Fibroblast of villous mesenchyme (primary cell): ENCODE measurements at regions not wholly inside any gene's neighbourhood (a gene's known extent, or its start where the extent isn't known, plus 50 kb on each side); places are given as distances from the start of the nearest gene placed in this dataset.
A peak's percentile ranks its signal among the peaks of the same experiment; 100 is the strongest.
"Not testable (repeated sequence)": the region's sequence is repeated elsewhere in the genome, so short reads cannot be mapped to it uniquely, and the experiment has no call there.

ENCODE experiments used
- DNase-seq: peaks from one replicate; pipeline ENCODE4 v3.0.0-alpha.2; 2010; ENCODE audit warnings: low read depth
- H3K4me3 ChIP-seq: 2 replicates; pipeline ENCODE4 v1.5.1; 2011; ENCODE audit warnings: low read depth, mild to moderate bottlenecking, low read length
- TF ChIP-seq, protein P1 (sequence below): IDR thresholded peaks from 2 replicates; pipeline ENCODE4 v1.5.1; 2012; ENCODE audit warnings: low read depth, mild to moderate bottlenecking, low read length; ENCODE audit not compliant: insufficient read depth

DNA sequence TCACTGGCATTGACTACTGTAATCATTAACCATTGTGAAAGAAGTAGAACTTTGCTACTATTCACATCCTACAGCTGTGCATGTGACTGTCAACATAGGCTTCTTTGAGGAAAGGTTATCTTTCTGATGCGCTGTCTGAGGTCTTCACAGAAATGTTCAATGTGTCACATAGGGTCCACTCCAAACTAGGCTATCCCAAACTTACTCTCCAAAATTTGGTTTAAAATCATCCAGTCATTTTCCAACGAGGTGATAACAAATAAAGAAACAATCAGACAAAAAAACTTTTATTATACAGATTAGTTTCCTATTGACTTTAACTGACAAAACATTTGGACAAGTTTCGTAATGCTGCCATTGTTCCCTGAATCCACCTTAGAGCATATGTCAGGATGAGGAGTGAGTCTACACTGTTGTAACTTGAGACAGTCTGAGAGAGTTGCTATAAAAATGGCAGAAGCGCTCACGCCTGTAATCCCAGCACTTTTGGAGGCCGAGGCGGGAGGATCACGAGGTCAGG, 511.6 kb downstream of the PLOD2 start:
- no peak overlapping the region for H3K4me3 ChIP-seq
- DNase-seq = no peak
- TF ChIP-seq, protein P1, sequence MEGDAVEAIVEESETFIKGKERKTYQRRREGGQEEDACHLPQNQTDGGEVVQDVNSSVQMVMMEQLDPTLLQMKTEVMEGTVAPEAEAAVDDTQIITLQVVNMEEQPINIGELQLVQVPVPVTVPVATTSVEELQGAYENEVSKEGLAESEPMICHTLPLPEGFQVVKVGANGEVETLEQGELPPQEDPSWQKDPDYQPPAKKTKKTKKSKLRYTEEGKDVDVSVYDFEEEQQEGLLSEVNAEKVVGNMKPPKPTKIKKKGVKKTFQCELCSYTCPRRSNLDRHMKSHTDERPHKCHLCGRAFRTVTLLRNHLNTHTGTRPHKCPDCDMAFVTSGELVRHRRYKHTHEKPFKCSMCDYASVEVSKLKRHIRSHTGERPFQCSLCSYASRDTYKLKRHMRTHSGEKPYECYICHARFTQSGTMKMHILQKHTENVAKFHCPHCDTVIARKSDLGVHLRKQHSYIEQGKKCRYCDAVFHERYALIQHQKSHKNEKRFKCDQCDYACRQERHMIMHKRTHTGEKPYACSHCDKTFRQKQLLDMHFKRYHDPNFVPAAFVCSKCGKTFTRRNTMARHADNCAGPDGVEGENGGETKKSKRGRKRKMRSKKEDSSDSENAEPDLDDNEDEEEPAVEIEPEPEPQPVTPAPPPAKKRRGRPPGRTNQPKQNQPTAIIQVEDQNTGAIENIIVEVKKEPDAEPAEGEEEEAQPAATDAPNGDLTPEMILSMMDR = no peak

DNA sequence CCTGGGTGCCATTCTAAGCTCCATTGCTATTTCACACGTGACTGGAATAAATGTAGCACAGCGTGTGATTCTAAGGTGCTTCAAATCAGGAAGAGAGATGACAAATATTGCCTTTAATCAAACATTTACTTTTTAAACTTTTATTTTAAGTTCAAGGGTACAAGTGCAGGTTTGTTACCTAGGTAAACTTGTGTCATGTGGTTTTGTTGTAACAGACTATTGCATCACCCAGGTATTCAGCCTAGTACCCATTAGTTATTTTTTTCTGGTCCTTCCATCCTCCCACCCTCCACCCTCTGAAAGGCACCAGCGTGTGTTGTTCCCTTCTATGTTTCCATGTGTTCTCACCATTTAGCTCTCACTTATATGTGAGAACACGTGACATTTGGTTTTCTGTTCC, 510.8 kb downstream of the PLOD2 start:
- DNase-seq = no peak
- no peak overlapping the region for H3K4me3 ChIP-seq
- TF ChIP-seq, protein P1 = no peak

DNA sequence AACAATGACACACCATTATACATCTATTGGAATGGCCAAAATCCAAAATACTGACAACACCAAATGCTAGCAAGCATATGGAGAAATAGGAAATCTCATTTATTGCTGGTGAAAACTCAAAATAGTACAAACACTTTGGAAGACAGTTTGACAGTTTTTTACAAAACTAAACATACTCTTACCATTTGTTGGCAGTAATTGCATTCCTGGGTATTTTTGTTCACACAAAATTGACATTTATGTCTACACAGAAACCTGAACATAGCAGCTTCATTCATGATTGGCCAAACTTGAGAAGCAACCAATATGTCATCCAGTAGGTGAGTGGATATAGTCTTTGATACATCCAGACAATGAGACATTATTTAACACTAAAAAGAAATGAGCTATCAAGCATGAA, 489.9 kb downstream of the PLOD2 start:
- DNase-seq = no peak
- H3K4me3 ChIP-seq = no peak overlapping the region
- TF ChIP-seq, protein P1 = no peak

DNA sequence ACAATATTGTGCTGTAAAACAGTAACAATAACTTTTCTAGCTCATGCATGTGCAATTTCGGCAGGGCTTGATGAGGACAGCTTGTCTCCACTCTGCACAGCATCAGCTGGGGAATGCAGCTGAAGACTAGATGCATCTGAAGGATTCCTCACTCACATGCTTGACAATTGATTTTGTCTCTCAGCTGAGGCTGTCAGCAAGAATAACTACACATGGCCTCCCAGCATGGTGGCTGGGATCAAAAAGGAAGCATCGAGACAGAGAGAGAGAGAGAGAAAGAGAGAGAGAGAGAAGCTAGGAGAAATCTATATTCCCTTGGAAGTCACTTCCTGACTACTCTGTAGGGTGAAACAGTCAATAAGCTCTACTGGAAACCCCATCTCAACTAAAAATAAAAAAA, 487.1 kb downstream of the PLOD2 start:
- TF ChIP-seq, protein P1 = no peak
- H3K4me3 ChIP-seq = no peak overlapping the region
- no peak for DNase-seq

DNA sequence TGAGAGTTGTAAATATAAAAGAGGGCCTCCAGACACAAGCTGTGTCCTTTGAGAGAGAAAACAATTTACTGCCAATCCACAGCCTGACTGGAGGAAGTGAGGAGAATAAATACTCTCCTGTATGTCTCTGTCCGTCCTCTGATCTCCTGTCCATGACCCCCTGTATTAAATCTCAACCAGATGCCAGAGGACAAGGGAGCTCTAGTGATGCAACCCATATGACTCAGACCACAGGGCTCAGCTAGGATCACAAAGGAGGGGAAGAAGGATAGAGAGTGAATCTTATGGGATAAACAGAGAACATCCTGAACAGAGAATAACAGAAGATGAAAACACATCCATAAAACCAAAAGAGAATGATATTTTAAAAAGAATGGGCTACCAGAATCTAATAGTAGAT, 482.6 kb downstream of the PLOD2 start:
- H3K4me3 ChIP-seq = no peak overlapping the region
- TF ChIP-seq, protein P1 = no peak
- DNase-seq = peak; percentile 42

DNA sequence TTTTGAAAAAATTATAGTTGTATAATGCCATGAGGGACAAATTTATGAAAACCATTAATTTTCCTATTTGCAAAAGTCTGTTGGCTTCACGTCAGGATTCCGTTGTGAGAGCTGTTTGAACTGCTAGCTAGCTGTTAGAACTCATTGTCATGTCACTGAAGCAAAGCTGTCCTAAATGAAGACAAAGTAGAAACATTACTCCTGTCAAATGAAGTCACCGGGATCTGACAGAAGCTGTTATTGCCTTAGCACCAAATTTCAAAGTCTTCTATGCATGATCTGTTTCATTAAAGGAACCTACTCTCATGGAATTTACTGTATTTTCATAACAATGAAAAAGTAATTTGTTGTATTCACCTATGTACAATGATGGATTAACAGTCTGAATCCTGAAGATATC, 479.8 kb downstream of the PLOD2 start:
- H3K4me3 ChIP-seq = no peak overlapping the region
- TF ChIP-seq, protein P1 = no peak
- no peak for DNase-seq

DNA sequence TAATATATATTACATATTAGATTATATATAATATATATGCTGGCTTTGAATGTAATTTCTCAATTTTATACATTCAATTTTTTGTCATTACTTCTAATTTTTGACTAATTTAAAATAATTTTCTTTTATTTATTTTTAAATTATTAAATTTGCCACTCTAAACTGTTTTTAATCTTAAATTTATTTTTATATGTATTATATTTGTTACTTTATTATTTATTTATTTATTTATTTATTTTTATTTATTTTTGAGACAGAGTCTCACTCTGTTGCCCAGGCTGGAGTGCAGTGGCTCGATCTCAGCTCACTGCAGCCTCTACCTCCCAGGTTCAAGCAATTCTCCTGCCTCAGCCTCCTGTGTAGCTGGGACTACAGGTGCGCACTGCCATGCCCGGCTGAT, 473.0 kb downstream of the PLOD2 start:
- H3K4me3 ChIP-seq, DNase-seq: not testable (repeated sequence)
